ENCODE measurements at regions not wholly inside any gene's neighbourhood (a gene's known extent, or its start where the extent isn't known, plus 50 kb on each side); places are given as distances from the start of the nearest gene placed in this dataset.
"Not testable (repeated sequence)": the region's sequence is repeated elsewhere in the genome, so short reads cannot be mapped to it uniquely, and the experiment has no call there.

GRCh38 chrX:112931478-112931877 is 90.8 kb upstream of the AMOT start (continued):
- no peak for TF ChIP-seq ZBTB33 (CRISPR knock-in tag; IDR thresholded peaks at IDR 0.05)
- TF ChIP-seq MAFG (CRISPR knock-in tag; IDR thresholded peaks at IDR 0.05): no peak
- TF ChIP-seq THYN1 (CRISPR knock-in tag; IDR thresholded peaks at IDR 0.05; ENCODE audit: borderline replicate concordance, low read depth): no peak
- TF ChIP-seq POLR2A (IDR thresholded peaks at IDR 0.05; ENCODE audit: insufficient read depth in 1 of 2, low read depth in 2 of 2, low read length in 2 of 2): no peak
- no peak for TF ChIP-seq ZNF720 (CRISPR knock-in tag; IDR thresholded peaks at IDR 0.05)
- TF ChIP-seq ISX (CRISPR knock-in tag; conservative IDR thresholded peaks at IDR 0.05): no peak
- TF ChIP-seq ZNF83 (CRISPR knock-in tag; IDR thresholded peaks at IDR 0.05; ENCODE audit: borderline replicate concordance): no peak
- no peak for TF ChIP-seq ADNP (CRISPR knock-in tag; IDR thresholded peaks at IDR 0.05)
- no peak for TF ChIP-seq RERE (CRISPR knock-in tag; IDR thresholded peaks at IDR 0.05; ENCODE audit: low read depth)

- H2AFZ ChIP-seq (ENCODE audit: low read length); H3K9ac ChIP-seq (ENCODE audit: insufficient read depth, low read depth, low read length); in situ Hi-C loops (cut with HindIII; ENCODE audit: extremely low pct_ligation_motif_present, low pct_unique_long_range_greater_than_20kb); intact Hi-C loops (cut with micrococcal nuclease; ENCODE audit: unreplicated experiment); DNase-seq (ENCODE audit: low spot score); BruUV-seq (replicated peaks); H3K4me2 ChIP-seq (ENCODE audit: low read depth, low read length); H3K79me2 ChIP-seq (ENCODE audit: insufficient read depth, low read length); ATAC-seq; H3K9me3 ChIP-seq (ENCODE audit: low read length); H3K4me1 ChIP-seq (ENCODE audit: insufficient read depth, low read length); POLR2A ChIA-PET; CTCF ChIA-PET (ENCODE audit: low intra/inter-chr PET ratio, low total read pairs); H3K27ac ChIP-seq (ENCODE audit: extremely low read length, insufficient read depth, low read length); H4K20me1 ChIP-seq (ENCODE audit: insufficient read depth, low read length); H3K4me3 ChIP-seq (replicated peaks in 1 of 3; ENCODE audit: insufficient read depth in 1 of 3, low read depth in 2 of 3, low read length in 3 of 3); H3K27me3 ChIP-seq (ENCODE audit: control insufficient read depth in 1 of 2, insufficient read depth in 2 of 2, low read length in 2 of 2); H3K36me3 ChIP-seq (replicated peaks in 1 of 2; ENCODE audit: control insufficient read depth in 1 of 2, insufficient read depth in 2 of 2, low read length in 2 of 2); FAIRE-seq: not testable (repeated sequence)
- no CpG with 5 or more reads among the region's 1 CpG for WGBS (ENCODE audit: low lambda C conversion rate)
Observed at GRCh38 chrX:112923381-112923780, 82.8 kb upstream of the AMOT start.
